Stomach (tissue), 8 donors: ENCODE measurements at regions not wholly inside any gene's neighbourhood (a gene's known extent, or its start where the extent isn't known, plus 50 kb on each side); places are given as distances from the start of the nearest gene placed in this dataset.

Source experiments
- DNase-seq, 2 donors: peaks; one replicate each; pipeline versions ENCODE4 v3.0.0 to v3.0.0-alpha.2; 2013 to 2019
- H3K27ac ChIP-seq, 5 donors: fragments of 200-600 bp in 4 of 5; sonication (generic) in 4 of 5; one replicate each; pipeline ENCODE4 v1.5.1; 2013 to 2019; ENCODE audit warnings: mild to moderate bottlenecking in 1 of 5, moderate library complexity in 1 of 5
- H3K27me3 ChIP-seq, 3 donors: fragments of 200-600 bp; sonication (generic); one replicate each; pipeline ENCODE4 v1.5.1; 2017 to 2019; ENCODE audit warnings: mixed run types in 1 of 3
- H3K36me3 ChIP-seq, 4 donors: fragments of 200-600 bp; sonication (generic); 1 replicate in 3 of 4; 2 replicates in 1 of 4; pipeline ENCODE4 v1.5.1; 2016 to 2019
- H3K4me1 ChIP-seq, 4 donors: fragments of 200-600 bp; sonication (generic); one replicate each; pipeline ENCODE4 v1.5.1; 2016 to 2019
- H3K4me3 ChIP-seq, 4 donors: fragments of 200-600 bp; sonication (generic) in 3 of 4; one replicate each; pipeline ENCODE4 v1.5.1; 2016 to 2019; ENCODE audit warnings: mild to moderate bottlenecking in 1 of 4
- H3K9me3 ChIP-seq, 4 donors: fragments of 200-600 bp; sonication (generic); one replicate each; pipeline ENCODE4 v1.5.1; 2016 to 2019
- CTCF ChIP-seq, 7 experiments: fragments of 450-650 bp in 4 of 7; fragments of 200-600 bp in 3 of 7; sonication (generic) in 3 of 7; IDR thresholded peaks; one replicate each; pipeline ENCODE4 v1.5.1; 2016 to 2019; ENCODE audit warnings: antibody characterized with exemption in 7 of 7, control low read depth in 2 of 7, mild to moderate bottlenecking in 1 of 7
- EP300 ChIP-seq: sonication (generic); formaldehyde crosslinking; IDR thresholded peaks from one replicate; pipeline ENCODE4 v1.6.1; 2017; ENCODE audit warnings: antibody characterized with exemption
- POLR2A ChIP-seq, 4 donors: fragments of 450-650 bp; IDR thresholded peaks; one replicate each; pipeline ENCODE4 v1.6.1; 2016; ENCODE audit warnings: antibody characterized with exemption in 4 of 4, control low read depth in 2 of 4, mild to moderate bottlenecking in 1 of 4, moderate library complexity in 1 of 4
- POLR2AphosphoS5 ChIP-seq, 3 donors: sonication (generic); formaldehyde crosslinking; IDR thresholded peaks; one replicate each; pipeline ENCODE4 v1.6.1; 2016; ENCODE audit warnings: antibody characterized with exemption in 3 of 3
- WGBS, 5 donors: extraction: QIAGEN DNeasy Blood & Tissue Kit in 3 of 5; methylation state at CpG; one replicate each; pipeline versions ENCODE4 v1.1.5 to v1.1.7; 2013 to 2018; 5-methylcytosine and 5-hydroxymethylcytosine counted together
- intact Hi-C: fragments of 100-400 bp; cut with DNase I; formaldehyde crosslinking; loops from one replicate; pipeline ENCODE4 v1.15.1; 2023; ENCODE audit warnings: low total_unique reads
- donor health status: healthy with polysubstance abuse.
- donor health status: Bipolar disorder and iron deficiency.
- donor health status: healthy.

DNA sequence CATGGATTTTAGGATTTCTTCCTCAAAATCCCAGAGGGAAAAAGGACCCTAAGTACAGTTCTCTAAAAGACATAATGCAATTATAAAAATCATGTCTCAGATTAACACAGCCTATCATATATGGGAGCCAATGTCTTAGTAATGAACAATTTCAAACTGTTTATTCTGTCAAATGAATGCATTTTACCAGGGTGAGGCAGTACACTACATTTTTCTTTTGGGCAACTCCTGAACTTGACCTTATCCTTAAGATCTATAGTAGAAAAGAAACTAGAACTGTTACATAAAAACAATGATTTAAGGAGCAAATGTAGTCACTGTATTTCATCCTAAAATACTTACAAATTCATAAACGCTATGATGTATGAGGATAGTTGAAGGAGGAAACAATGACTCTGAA is 226.3 kb upstream of the B3GALT2 start:
- Histone ChIP-seq H3K36me3 (no peaks in the 10 kb centered on the region), H3K27ac (no peak overlapping the region), H3K4me1 (peaks cover 0 to 22% (median 13%) of the 10 kb centered on the region in 4 donors), H3K27me3 (no peaks in the 10 kb centered on the region), H3K4me3 (no peak overlapping the region), H3K9me3 (no peaks in the 10 kb centered on the region)
- 95 to 98% (median 96%) methylated on average over 1 of the region's 1 CpG for WGBS, 5 donors
- TF ChIP-seq POLR2A (IDR thresholded peaks at IDR 0.05) (no peak), CTCF (IDR thresholded peaks at IDR 0.05) (no peak), EP300 (no peak), POLR2AphosphoS5 (IDR thresholded peaks at IDR 0.05) (no peak)
- intact Hi-C loops = no loop called here
- no peak for DNase-seq

DNA sequence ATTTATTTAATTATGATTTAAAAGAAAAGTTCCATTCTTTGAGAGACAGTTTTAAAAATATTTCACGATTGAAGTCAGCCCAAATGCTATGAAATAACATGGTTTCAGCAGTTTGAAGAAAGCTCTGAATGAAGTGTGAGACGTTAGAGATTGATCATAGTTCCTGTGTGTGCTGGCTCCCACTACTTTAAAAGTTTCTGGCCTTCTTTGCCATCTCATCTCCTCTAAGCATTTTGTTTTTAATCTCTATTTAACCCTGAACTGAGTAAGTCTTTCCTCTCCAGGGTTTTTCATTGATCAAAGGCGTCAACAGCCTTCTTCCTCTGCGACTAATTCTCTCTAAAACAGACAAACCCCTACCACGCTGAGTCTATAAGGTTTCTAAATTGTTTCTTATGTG is 225.3 kb upstream of the B3GALT2 start:
- no peak for DNase-seq
- Histone ChIP-seq H3K27ac (no peak overlapping the region), H3K27me3 (no peaks in the 10 kb centered on the region), H3K4me3 (no peak overlapping the region), H3K36me3 (no peaks in the 10 kb centered on the region), H3K4me1 (peaks cover 0 to 24% (median 11%) of the 10 kb centered on the region in 4 donors), H3K9me3 (no peaks in the 10 kb centered on the region)
- intact Hi-C loops = no loop called here
- WGBS, 5 donors = 57 to 81% (median 77%) methylated on average over 5 of the region's 5 CpGs
- no peak for TF ChIP-seq POLR2A (IDR thresholded peaks at IDR 0.05)
- no peak for TF ChIP-seq CTCF (IDR thresholded peaks at IDR 0.05)
- TF ChIP-seq EP300 = no peak
- TF ChIP-seq POLR2AphosphoS5 (IDR thresholded peaks at IDR 0.05) = no peak

GRCh38 chr1:193411215-193411614 is 224.8 kb upstream of the B3GALT2 start:
- H3K9me3 ChIP-seq = no peaks in the 10 kb centered on the region
- intact Hi-C loops = no loop called here
- TF ChIP-seq POLR2A (IDR thresholded peaks at IDR 0.05) (no peak), POLR2AphosphoS5 (IDR thresholded peaks at IDR 0.05) (no peak), CTCF (IDR thresholded peaks at IDR 0.05) (no peak), EP300 (no peak)
- H3K4me3 ChIP-seq = no peak overlapping the region
- no peak for DNase-seq
- H3K36me3 ChIP-seq = no peaks in the 10 kb centered on the region
- no peaks in the 10 kb centered on the region for H3K27me3 ChIP-seq
- peaks cover 0 to 25% (median 13%) of the 10 kb centered on the region in 4 donors for H3K4me1 ChIP-seq
- no peak overlapping the region for H3K27ac ChIP-seq
- WGBS, 5 donors = 81 to 90% (median 84%) methylated on average over 2 of the region's 2 CpGs

- 15 to 25% (median 24%) methylated on average over 9 of the region's 9 CpGs for WGBS, 5 donors
- intact Hi-C loops = no loop called here
- H3K27ac ChIP-seq = peak overlapping the region; percentile 12 to 61 (median 49)
Observed at GRCh38 chr1:193408782-193409293, 222.4 kb upstream of the B3GALT2 start.

More at GRCh38 chr1:193408782-193409293, 222.4 kb upstream of the B3GALT2 start:
- Histone ChIP-seq H3K4me3 (peak overlapping the region in 2 of 4 donors; percentile 19 to 20), H3K27me3 (no peaks in the 10 kb centered on the region), H3K9me3 (no peaks in the 10 kb centered on the region), H3K36me3 (no peaks in the 10 kb centered on the region), H3K4me1 (peaks cover 0 to 25% (median 13%) of the 10 kb centered on the region in 4 donors)
- no peak for TF ChIP-seq CTCF (IDR thresholded peaks at IDR 0.05)
- peak in 1 of 3 donors; percentile 21 for TF ChIP-seq POLR2AphosphoS5 (IDR thresholded peaks at IDR 0.05)
- DNase-seq = peak; percentile 81 to 84
